Stomach (tissue), 8 donors: ENCODE measurements at regions not wholly inside any gene's neighbourhood (a gene's known extent, or its start where the extent isn't known, plus 50 kb on each side); places are given as distances from the start of the nearest gene placed in this dataset.
"Not testable (repeated sequence)": the region's sequence is repeated elsewhere in the genome, so short reads cannot be mapped to it uniquely, and the experiment has no call there.

Experiments used
- DNase-seq, 2 donors: peaks; one replicate each; pipeline versions ENCODE4 v3.0.0 to v3.0.0-alpha.2; 2013 to 2019
- H3K27ac ChIP-seq, 5 donors: fragments of 200-600 bp in 4 of 5; sonication (generic) in 4 of 5; one replicate each; pipeline ENCODE4 v1.5.1; 2013 to 2019; ENCODE audit warnings: mild to moderate bottlenecking in 1 of 5, moderate library complexity in 1 of 5
- H3K27me3 ChIP-seq, 3 donors: fragments of 200-600 bp; sonication (generic); one replicate each; pipeline ENCODE4 v1.5.1; 2017 to 2019; ENCODE audit warnings: mixed run types in 1 of 3
- H3K36me3 ChIP-seq, 4 donors: fragments of 200-600 bp; sonication (generic); 1 replicate in 3 of 4; 2 replicates in 1 of 4; pipeline ENCODE4 v1.5.1; 2016 to 2019
- H3K4me1 ChIP-seq, 4 donors: fragments of 200-600 bp; sonication (generic); one replicate each; pipeline ENCODE4 v1.5.1; 2016 to 2019
- H3K4me3 ChIP-seq, 4 donors: fragments of 200-600 bp; sonication (generic) in 3 of 4; one replicate each; pipeline ENCODE4 v1.5.1; 2016 to 2019; ENCODE audit warnings: mild to moderate bottlenecking in 1 of 4
- H3K9me3 ChIP-seq, 4 donors: fragments of 200-600 bp; sonication (generic); one replicate each; pipeline ENCODE4 v1.5.1; 2016 to 2019
- CTCF ChIP-seq, 7 experiments: fragments of 450-650 bp in 4 of 7; fragments of 200-600 bp in 3 of 7; sonication (generic) in 3 of 7; IDR thresholded peaks; one replicate each; pipeline ENCODE4 v1.5.1; 2016 to 2019; ENCODE audit warnings: antibody characterized with exemption in 7 of 7, control low read depth in 2 of 7, mild to moderate bottlenecking in 1 of 7
- EP300 ChIP-seq: sonication (generic); formaldehyde crosslinking; IDR thresholded peaks from one replicate; pipeline ENCODE4 v1.6.1; 2017; ENCODE audit warnings: antibody characterized with exemption
- POLR2A ChIP-seq, 4 donors: fragments of 450-650 bp; IDR thresholded peaks; one replicate each; pipeline ENCODE4 v1.6.1; 2016; ENCODE audit warnings: antibody characterized with exemption in 4 of 4, control low read depth in 2 of 4, mild to moderate bottlenecking in 1 of 4, moderate library complexity in 1 of 4
- POLR2AphosphoS5 ChIP-seq, 3 donors: sonication (generic); formaldehyde crosslinking; IDR thresholded peaks; one replicate each; pipeline ENCODE4 v1.6.1; 2016; ENCODE audit warnings: antibody characterized with exemption in 3 of 3
- WGBS, 5 donors: extraction: QIAGEN DNeasy Blood & Tissue Kit in 3 of 5; methylation state at CpG; one replicate each; pipeline versions ENCODE4 v1.1.5 to v1.1.7; 2013 to 2018; 5-methylcytosine and 5-hydroxymethylcytosine counted together
- intact Hi-C: fragments of 100-400 bp; cut with DNase I; formaldehyde crosslinking; loops from one replicate; pipeline ENCODE4 v1.15.1; 2023; ENCODE audit warnings: low total_unique reads
- donor health status: healthy with polysubstance abuse.
- donor health status: Bipolar disorder and iron deficiency.
- donor health status: healthy.

- WGBS, 5 donors: 67 to 76% (median 73%) methylated on average over 3 of the region's 3 CpGs
- Histone ChIP-seq H3K4me3 (no peak overlapping the region), H3K27me3 (no peaks in the 10 kb centered on the region), H3K4me1 (no peaks in the 10 kb centered on the region), H3K9me3 (no peaks in the 10 kb centered on the region), H3K27ac (no peak overlapping the region), H3K36me3 (no peaks in the 10 kb centered on the region)
- intact Hi-C loops: no loop called here
- TF ChIP-seq POLR2AphosphoS5 (IDR thresholded peaks at IDR 0.05) (no peak), EP300 (no peak), POLR2A (IDR thresholded peaks at IDR 0.05) (no peak), CTCF (IDR thresholded peaks at IDR 0.05) (no peak)
- no peak for DNase-seq
Measured at GRCh38 chr2:52341732-52342131, 1309.8 kb upstream of the NRXN1 start.

- no peaks in the 10 kb centered on the region for H3K36me3 ChIP-seq
- H3K27ac ChIP-seq: no peak overlapping the region
- H3K4me1 ChIP-seq: no peaks in the 10 kb centered on the region
- H3K27me3 ChIP-seq: no peaks in the 10 kb centered on the region
- peak in 1 of 2 donors; percentile 18 for DNase-seq
- no peaks in the 10 kb centered on the region for H3K9me3 ChIP-seq
- 3 to 33% (median 22%) methylated on average over 1 of the region's 1 CpG for WGBS, 5 donors
- H3K4me3 ChIP-seq: no peak overlapping the region
- intact Hi-C loops: no loop called here
- no peak for TF ChIP-seq EP300
- TF ChIP-seq POLR2AphosphoS5 (IDR thresholded peaks at IDR 0.05): no peak
- TF ChIP-seq POLR2A (IDR thresholded peaks at IDR 0.05): no peak
- no peak for TF ChIP-seq CTCF (IDR thresholded peaks at IDR 0.05)
Measured at GRCh38 chr2:52340171-52340570, 1308.2 kb upstream of the NRXN1 start.

- intact Hi-C loops, H3K27ac ChIP-seq: not testable (repeated sequence)
- 73 to 87% (median 79%) methylated on average over 7 of the region's 7 CpGs for WGBS, 5 donors
Measured at GRCh38 chr2:52337786-52338185, 1305.9 kb upstream of the NRXN1 start.

GRCh38 chr2:52336951-52337350 is 1305.0 kb upstream of the NRXN1 start:
- no peaks in the 10 kb centered on the region for H3K27me3 ChIP-seq
- H3K36me3 ChIP-seq: no peaks in the 10 kb centered on the region
- no peaks in the 10 kb centered on the region for H3K9me3 ChIP-seq
- no peaks in the 10 kb centered on the region for H3K4me1 ChIP-seq
- no peak for DNase-seq
- no peak overlapping the region for H3K27ac ChIP-seq
- intact Hi-C loops: no loop called here
- TF ChIP-seq CTCF (IDR thresholded peaks at IDR 0.05) (no peak), EP300 (no peak), POLR2A (IDR thresholded peaks at IDR 0.05) (no peak), POLR2AphosphoS5 (IDR thresholded peaks at IDR 0.05) (no peak)
- 55 to 71% (median 61%) methylated on average over 2 of the region's 2 CpGs for WGBS, 5 donors
- H3K4me3 ChIP-seq: no peak overlapping the region

More at GRCh38 chr2:52337786-52338185, 1305.9 kb upstream of the NRXN1 start:
- not testable (repeated sequence) for DNase-seq, H3K9me3 ChIP-seq, H3K4me1 ChIP-seq, H3K27me3 ChIP-seq, H3K36me3 ChIP-seq, H3K4me3 ChIP-seq

- H3K36me3 ChIP-seq: no peaks in the 10 kb centered on the region
- WGBS, 5 donors: 30 to 49% (median 37%) methylated on average over 1 of the region's 1 CpG
- no peaks in the 10 kb centered on the region for H3K9me3 ChIP-seq
- TF ChIP-seq POLR2A (IDR thresholded peaks at IDR 0.05) (no peak), POLR2AphosphoS5 (IDR thresholded peaks at IDR 0.05) (no peak), CTCF (IDR thresholded peaks at IDR 0.05) (no peak), EP300 (no peak)
- no peak overlapping the region for H3K4me3 ChIP-seq
- intact Hi-C loops: no loop called here
- no peaks in the 10 kb centered on the region for H3K27me3 ChIP-seq
- no peak for DNase-seq
- H3K27ac ChIP-seq: no peak overlapping the region
- H3K4me1 ChIP-seq: no peaks in the 10 kb centered on the region
Measured at GRCh38 chr2:52335727-52336126, 1303.8 kb upstream of the NRXN1 start.
